B cell (primary cell): ENCODE measurements at regions not wholly inside any gene's neighbourhood (a gene's known extent, or its start where the extent isn't known, plus 50 kb on each side); places are given as distances from the start of the nearest gene placed in this dataset.

Experiments used
- CTCF ChIP-seq: fragments of 200-600 bp; IDR thresholded peaks from one replicate; pipeline ENCODE4 v1.8.0; 2022; ENCODE audit warnings: antibody characterized with exemption, mild to moderate bottlenecking
- EZH2 ChIP-seq: IDR thresholded peaks from 2 replicates; pipeline ENCODE4 v1.6.1; 2012; ENCODE audit warnings: borderline replicate concordance, low read depth, mild to moderate bottlenecking, moderate library complexity, low read length; ENCODE audit not compliant: insufficient read depth, poor library complexity, severe bottlenecking

- no peak for TF ChIP-seq EZH2
- no peak for TF ChIP-seq CTCF
Observed at GRCh38 chr2:128633501-128633900, 314.8 kb upstream of the HS6ST1 start.
